Gastroesophageal sphincter (tissue), 4 donors: ENCODE measurements at regions not wholly inside any gene's neighbourhood (a gene's known extent, or its start where the extent isn't known, plus 50 kb on each side); places are given as distances from the start of the nearest gene placed in this dataset.
"Not testable (repeated sequence)": the region's sequence is repeated elsewhere in the genome, so short reads cannot be mapped to it uniquely, and the experiment has no call there.

Experiments
- ATAC-seq: fragments of 150-250 bp; one replicate; pipeline ENCODE4 v1.9.1; 2016; ENCODE audit warnings: mild to moderate bottlenecking, moderate library complexity
- H3K27ac ChIP-seq, 4 donors: fragments of 200-600 bp; sonication (generic) in 3 of 4; 1 replicate in 3 of 4; 2 replicates in 1 of 4; pipeline ENCODE4 v1.5.1; 2016 to 2019
- H3K27me3 ChIP-seq: fragments of 200-600 bp; sonication (generic); one replicate; pipeline ENCODE4 v1.5.1; 2019
- H3K36me3 ChIP-seq, 2 donors: fragments of 200-600 bp; sonication (generic); one replicate each; pipeline ENCODE4 v1.5.1; 2019; ENCODE audit warnings: control low read depth in 1 of 2
- H3K4me1 ChIP-seq, 3 donors: fragments of 200-600 bp; sonication (generic); 1 replicate in 2 of 3; 2 replicates in 1 of 3; pipeline ENCODE4 v1.5.1; 2016 to 2019; ENCODE audit warnings: control low read depth in 2 of 3
- H3K4me3 ChIP-seq, 2 donors: fragments of 200-600 bp; sonication (generic); one replicate each; pipeline ENCODE4 v1.5.1; 2019; ENCODE audit warnings: mild to moderate bottlenecking in 1 of 2, moderate library complexity in 1 of 2
- H3K9me3 ChIP-seq, 3 donors: fragments of 200-600 bp; sonication (generic); one replicate each; pipeline ENCODE4 v1.5.1; 2017 to 2019; ENCODE audit warnings: control low read depth in 2 of 3
- CTCF ChIP-seq, 4 experiments: fragments of 200-600 bp in 2 of 4; fragments of 450-650 bp in 2 of 4; sonication (generic) in 1 of 4; IDR thresholded peaks; one replicate each; pipeline ENCODE4 v1.5.1; 2017 to 2019; ENCODE audit warnings: antibody characterized with exemption in 4 of 4, mild to moderate bottlenecking in 2 of 4, moderate library complexity in 2 of 4
- EP300 ChIP-seq: sonication (generic); formaldehyde crosslinking; IDR thresholded peaks from one replicate; pipeline ENCODE4 v1.6.1; 2017; ENCODE audit warnings: antibody characterized with exemption, mild to moderate bottlenecking
- POLR2A ChIP-seq, 2 donors: fragments of 450-650 bp; IDR thresholded peaks; one replicate each; pipeline ENCODE4 v1.6.1; 2017; ENCODE audit warnings: antibody characterized with exemption in 2 of 2, mild to moderate bottlenecking in 2 of 2, moderate library complexity in 1 of 2
- POLR2AphosphoS5 ChIP-seq: sonication (generic); formaldehyde crosslinking; IDR thresholded peaks from one replicate; pipeline ENCODE4 v1.6.1; 2017; ENCODE audit warnings: antibody characterized with exemption
- WGBS, 2 donors: methylation state at CpG; one replicate each; pipeline ENCODE4 v1.1.5; 2018; ENCODE audit warnings: low coverage in 1 of 2; 5-methylcytosine and 5-hydroxymethylcytosine counted together

- H3K27ac ChIP-seq = no peak overlapping the region
- H3K36me3 ChIP-seq = no peaks in the 10 kb centered on the region
- no peak overlapping the region for H3K4me3 ChIP-seq
- H3K4me1 ChIP-seq = peaks cover 0 to 12% (median 0%) of the 10 kb centered on the region in 3 donors
- H3K9me3 ChIP-seq = no peaks in the 10 kb centered on the region
- H3K27me3 ChIP-seq = no peaks in the 10 kb centered on the region
- TF ChIP-seq CTCF (IDR thresholded peaks at IDR 0.05) (no peak), POLR2A (IDR thresholded peaks at IDR 0.05) (no peak), EP300 (no peak), POLR2AphosphoS5 (no peak)
- ATAC-seq = no peak
- WGBS, 2 donors = 80% methylated on average over 1 of the region's 1 CpG; no CpG with 5 or more reads in 1 of the 2 donors
Measured at GRCh38 chr18:46226461-46226860, 122.3 kb downstream of the HAUS1 start.

- ATAC-seq = not testable (repeated sequence)
Measured at GRCh38 chr18:46229641-46230040, 125.5 kb downstream of the HAUS1 start.

GRCh38 chr18:46236156-46236555 is 132.0 kb downstream of the HAUS1 start:
- Histone ChIP-seq H3K27me3 (no peaks in the 10 kb centered on the region), H3K9me3 (no peaks in the 10 kb centered on the region), H3K4me1 (peaks cover 0 to 8% (median 0%) of the 10 kb centered on the region in 3 donors), H3K27ac (no peak overlapping the region), H3K36me3 (no peaks in the 10 kb centered on the region), H3K4me3 (no peak overlapping the region)
- TF ChIP-seq EP300 (no peak), POLR2A (IDR thresholded peaks at IDR 0.05) (no peak), CTCF (IDR thresholded peaks at IDR 0.05) (no peak), POLR2AphosphoS5 (no peak)
- ATAC-seq = no peak
- WGBS, 2 donors = 65 to 84% methylated on average over 4 of the region's 4 CpGs

More at GRCh38 chr18:46229641-46230040, 125.5 kb downstream of the HAUS1 start:
- 77 to 91% methylated on average over 5 to 7 of the region's 11 CpGs for WGBS, 2 donors
- not testable (repeated sequence) for H3K4me3 ChIP-seq, H3K36me3 ChIP-seq, H3K4me1 ChIP-seq, H3K27ac ChIP-seq, H3K27me3 ChIP-seq, H3K9me3 ChIP-seq

- 91 to 100% methylated on average over 1 of the region's 1 CpG for WGBS, 2 donors
- no peak overlapping the region for H3K27ac ChIP-seq
- H3K36me3 ChIP-seq = no peaks in the 10 kb centered on the region
- no peak for TF ChIP-seq POLR2AphosphoS5
- no peak for TF ChIP-seq CTCF (IDR thresholded peaks at IDR 0.05)
- no peak for TF ChIP-seq EP300
- no peak for TF ChIP-seq POLR2A (IDR thresholded peaks at IDR 0.05)
- H3K27me3 ChIP-seq = no peaks in the 10 kb centered on the region
- H3K4me3 ChIP-seq = no peak overlapping the region
- ATAC-seq = no peak
- H3K4me1 ChIP-seq = peaks cover 0 to 8% (median 0%) of the 10 kb centered on the region in 3 donors
- no peaks in the 10 kb centered on the region for H3K9me3 ChIP-seq
Measured at GRCh38 chr18:46237891-46238290, 133.7 kb downstream of the HAUS1 start.

GRCh38 chr18:46239549-46239948 is 135.4 kb downstream of the HAUS1 start:
- no peaks in the 10 kb centered on the region for H3K36me3 ChIP-seq
- H3K9me3 ChIP-seq = no peaks in the 10 kb centered on the region
- H3K4me1 ChIP-seq = peaks cover 0 to 8% (median 0%) of the 10 kb centered on the region in 3 donors
- H3K4me3 ChIP-seq = no peak overlapping the region
- H3K27ac ChIP-seq = no peak overlapping the region
- TF ChIP-seq POLR2AphosphoS5 = no peak
- no peak for TF ChIP-seq CTCF (IDR thresholded peaks at IDR 0.05)
- TF ChIP-seq POLR2A (IDR thresholded peaks at IDR 0.05) = no peak
- no peak for ATAC-seq
- H3K27me3 ChIP-seq = no peaks in the 10 kb centered on the region
